ENCODE measurements at regions not wholly inside any gene's neighbourhood (a gene's known extent, or its start where the extent isn't known, plus 50 kb on each side); places are given as distances from the start of the nearest gene placed in this dataset.

DNA sequence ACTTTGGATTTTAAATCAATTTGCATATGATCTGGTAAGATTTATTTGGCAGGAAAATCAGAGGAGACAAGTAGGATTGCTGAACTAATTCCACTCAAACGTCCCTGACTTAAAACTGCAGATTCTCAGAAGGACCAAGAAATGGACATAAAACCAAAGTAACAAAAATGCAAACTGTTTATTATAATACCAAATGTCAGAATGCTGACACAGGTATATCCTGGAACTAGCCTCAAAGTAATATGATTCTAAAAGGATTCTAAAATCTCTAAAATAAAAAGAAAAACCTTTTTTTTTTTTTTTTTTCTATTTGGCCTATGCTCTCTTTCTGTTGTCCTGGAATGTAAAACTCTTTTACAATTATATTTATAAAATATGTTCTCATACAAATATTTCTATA is 74.4 kb upstream of the BTBD3 start:
- in situ Hi-C loops (cut with HindIII; ENCODE audit: low sequenced_read_pairs) = no loop called here
- H3K4me3 ChIP-seq (ENCODE audit: low read depth, low read length) = no peak overlapping the region
- no peak for DNase-seq (ENCODE audit: low read depth, low spot score)
- TF ChIP-seq, protein P1, sequence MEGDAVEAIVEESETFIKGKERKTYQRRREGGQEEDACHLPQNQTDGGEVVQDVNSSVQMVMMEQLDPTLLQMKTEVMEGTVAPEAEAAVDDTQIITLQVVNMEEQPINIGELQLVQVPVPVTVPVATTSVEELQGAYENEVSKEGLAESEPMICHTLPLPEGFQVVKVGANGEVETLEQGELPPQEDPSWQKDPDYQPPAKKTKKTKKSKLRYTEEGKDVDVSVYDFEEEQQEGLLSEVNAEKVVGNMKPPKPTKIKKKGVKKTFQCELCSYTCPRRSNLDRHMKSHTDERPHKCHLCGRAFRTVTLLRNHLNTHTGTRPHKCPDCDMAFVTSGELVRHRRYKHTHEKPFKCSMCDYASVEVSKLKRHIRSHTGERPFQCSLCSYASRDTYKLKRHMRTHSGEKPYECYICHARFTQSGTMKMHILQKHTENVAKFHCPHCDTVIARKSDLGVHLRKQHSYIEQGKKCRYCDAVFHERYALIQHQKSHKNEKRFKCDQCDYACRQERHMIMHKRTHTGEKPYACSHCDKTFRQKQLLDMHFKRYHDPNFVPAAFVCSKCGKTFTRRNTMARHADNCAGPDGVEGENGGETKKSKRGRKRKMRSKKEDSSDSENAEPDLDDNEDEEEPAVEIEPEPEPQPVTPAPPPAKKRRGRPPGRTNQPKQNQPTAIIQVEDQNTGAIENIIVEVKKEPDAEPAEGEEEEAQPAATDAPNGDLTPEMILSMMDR (IDR thresholded peaks at IDR 0.05; ENCODE audit: low read depth, low read length) = no peak

DNA sequence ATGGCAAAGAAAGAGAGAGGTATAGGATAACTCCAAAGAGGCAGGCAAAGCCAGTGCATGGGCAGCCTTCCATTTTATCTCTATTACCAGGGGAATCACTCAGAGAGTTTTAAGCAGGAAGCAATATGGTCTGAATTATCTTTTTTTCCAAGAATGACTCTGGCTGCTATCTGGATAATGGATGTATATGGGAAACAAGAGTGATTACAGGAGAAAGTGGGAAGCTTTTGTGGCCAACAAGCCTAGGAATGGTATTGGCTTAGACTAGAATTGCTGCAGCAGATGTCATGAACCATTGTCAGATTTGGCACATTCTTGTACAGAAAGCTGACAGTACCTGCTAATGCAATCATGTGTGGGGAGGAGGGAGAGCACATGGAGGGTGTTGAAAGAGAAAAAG is 73.0 kb upstream of the BTBD3 start:
- in situ Hi-C loops (cut with HindIII; ENCODE audit: low sequenced_read_pairs) = no loop called here
- no peak overlapping the region for H3K4me3 ChIP-seq (ENCODE audit: low read depth, low read length)
- TF ChIP-seq, protein P1 (IDR thresholded peaks at IDR 0.05; ENCODE audit: low read depth, low read length) = no peak
- DNase-seq (ENCODE audit: low read depth, low spot score) = no peak

DNA sequence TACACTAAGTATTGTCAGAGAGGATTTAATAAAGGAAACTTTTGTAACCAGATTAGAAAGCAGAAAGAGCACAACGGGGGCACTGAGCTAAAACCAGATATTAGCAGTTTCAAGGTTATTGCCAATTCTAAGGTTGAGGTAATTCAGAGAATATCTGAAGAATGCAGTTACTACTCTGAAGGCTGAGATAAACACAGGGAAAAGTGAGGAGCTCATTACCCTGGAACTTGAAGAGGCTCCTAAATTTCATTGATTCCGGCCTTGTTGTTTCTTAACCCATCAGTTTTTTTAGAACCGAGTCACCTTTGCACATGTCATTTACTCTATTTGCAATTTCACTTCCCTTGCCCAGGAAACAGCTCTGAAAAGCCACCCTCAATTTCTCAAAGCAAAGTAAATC is 72.4 kb upstream of the BTBD3 start:
- DNase-seq (ENCODE audit: low read depth, low spot score) = peak; percentile 17
- TF ChIP-seq, protein P1 (IDR thresholded peaks at IDR 0.05; ENCODE audit: low read depth, low read length) = no peak
- in situ Hi-C loops (cut with HindIII; ENCODE audit: low sequenced_read_pairs) = no loop called here
- no peak overlapping the region for H3K4me3 ChIP-seq (ENCODE audit: low read depth, low read length)

DNA sequence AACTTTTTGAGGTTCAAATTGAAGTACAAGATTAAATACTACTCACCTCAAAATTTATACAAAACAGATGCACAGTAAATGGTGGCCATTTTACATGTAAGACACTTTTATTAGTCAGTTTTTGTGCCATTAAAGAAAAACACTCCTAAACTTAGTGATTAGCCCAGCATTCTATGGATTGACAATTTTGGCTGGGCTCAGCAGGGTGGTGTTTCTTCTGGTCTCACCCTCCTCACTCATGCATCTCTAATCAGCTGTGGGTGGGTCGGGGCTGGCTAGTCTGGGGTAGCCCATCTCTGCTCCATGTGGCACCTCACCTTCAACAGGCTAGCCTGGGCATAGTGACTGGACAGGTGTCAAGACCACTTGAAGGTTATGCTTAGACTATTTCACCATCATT is 71.6 kb upstream of the BTBD3 start:
- in situ Hi-C loops (cut with HindIII; ENCODE audit: low sequenced_read_pairs) = no loop called here
- no peak for DNase-seq (ENCODE audit: low read depth, low spot score)
- H3K4me3 ChIP-seq (ENCODE audit: low read depth, low read length) = no peak overlapping the region
- TF ChIP-seq, protein P1 (IDR thresholded peaks at IDR 0.05; ENCODE audit: low read depth, low read length) = no peak

DNA sequence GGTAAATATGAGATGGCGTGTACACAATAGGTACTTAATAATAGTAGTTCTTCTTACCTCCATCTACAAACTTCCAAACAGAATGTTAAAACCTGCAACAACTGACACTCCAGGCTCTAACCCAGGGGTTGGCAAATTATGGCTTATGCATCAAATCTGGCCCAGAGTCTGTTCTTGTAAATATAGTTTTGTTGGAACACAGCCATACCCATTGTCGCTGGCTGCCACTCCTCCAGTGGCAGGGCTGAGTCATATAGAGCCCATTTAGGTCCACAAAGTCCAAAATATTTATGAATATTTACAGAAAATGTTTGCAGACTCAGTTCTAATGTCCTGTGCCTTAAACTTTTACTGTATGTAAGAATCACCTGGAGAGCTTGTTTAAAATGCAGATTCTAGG is 69.9 kb upstream of the BTBD3 start:
- TF ChIP-seq, protein P1 (IDR thresholded peaks at IDR 0.05; ENCODE audit: low read depth, low read length) = no peak
- in situ Hi-C loops (cut with HindIII; ENCODE audit: low sequenced_read_pairs) = no loop called here
- H3K4me3 ChIP-seq (ENCODE audit: low read depth, low read length) = no peak overlapping the region
- DNase-seq (ENCODE audit: low read depth, low spot score) = no peak

DNA sequence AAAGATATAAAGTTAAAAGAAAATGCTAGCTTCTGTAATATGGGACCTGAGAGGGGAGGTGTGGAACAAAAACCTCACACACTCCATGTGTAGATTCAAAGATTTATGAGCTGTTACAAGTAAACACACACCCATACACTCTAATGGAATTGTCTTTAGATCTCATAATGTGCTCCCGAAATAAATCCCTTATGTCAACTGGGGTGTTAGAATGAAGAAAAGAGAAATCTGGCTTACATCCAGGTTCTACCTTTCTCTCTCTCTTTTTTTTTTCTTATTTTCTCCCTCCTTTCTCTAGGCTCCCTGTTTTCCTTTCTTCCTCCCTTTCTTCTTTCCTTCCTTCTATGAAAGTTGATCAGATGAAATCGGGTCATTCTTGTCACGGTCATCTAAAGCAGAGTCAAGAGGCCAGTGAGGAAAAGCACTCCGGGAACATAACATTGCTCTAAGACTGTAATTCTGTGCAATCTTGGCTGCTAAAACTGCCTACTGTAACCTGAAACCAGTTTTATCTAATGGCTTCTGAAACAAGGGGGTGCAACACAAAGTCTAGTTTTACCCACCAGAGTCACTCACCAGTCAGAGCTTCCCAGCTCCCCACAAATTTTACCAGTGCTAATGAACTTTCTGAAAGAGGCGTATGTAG is 68.3 kb upstream of the BTBD3 start:
- TF ChIP-seq, protein P1 (IDR thresholded peaks at IDR 0.05; ENCODE audit: low read depth, low read length) = no peak
- in situ Hi-C loops (cut with HindIII; ENCODE audit: low sequenced_read_pairs) = no loop called here
- peak; percentile 33 for DNase-seq (ENCODE audit: low read depth, low spot score)
- H3K4me3 ChIP-seq (ENCODE audit: low read depth, low read length) = no peak overlapping the region

All from astrocyte of the spinal cord (primary cell).